Neural cell (in vitro differentiated cells): ENCODE measurements at regions not wholly inside any gene's neighbourhood (a gene's known extent, or its start where the extent isn't known, plus 50 kb on each side); places are given as distances from the start of the nearest gene placed in this dataset.

Source experiments
- CTCF ChIP-seq: fragments of 450-650 bp; IDR thresholded peaks from 2 replicates; pipeline ENCODE4 v1.5.1; 2014; ENCODE audit warnings: antibody characterized with exemption, mild to moderate bottlenecking, moderate library complexity; ENCODE audit not compliant: poor library complexity, severe bottlenecking
- EP300 ChIP-seq: fragments of 450-650 bp; conservative IDR thresholded peaks from 2 replicates; pipeline ENCODE4 v1.6.1; 2014; ENCODE audit warnings: antibody characterized with exemption, mild to moderate bottlenecking, moderate library complexity; ENCODE audit not compliant: poor library complexity, severe bottlenecking
- EZH2 ChIP-seq: fragments of 200-600, 300-800 bp; shearing (Covaris generic), sonication (generic); IDR thresholded peaks from 2 replicates; pipeline ENCODE4 v1.6.1; 2014; ENCODE audit warnings: antibody characterized with exemption, low read length, borderline replicate concordance, mild to moderate bottlenecking; ENCODE audit not compliant: insufficient read depth, poor library complexity, severe bottlenecking
- MXI1 ChIP-seq: fragments of 450-650 bp; conservative IDR thresholded peaks from 2 replicates; pipeline ENCODE4 v1.6.1; 2014; ENCODE audit warnings: antibody characterized with exemption, mild to moderate bottlenecking; ENCODE audit not compliant: poor library complexity, severe bottlenecking
- POLR2AphosphoS5 ChIP-seq: IDR thresholded peaks from 2 replicates; pipeline ENCODE4 v1.6.1; 2012
- REST ChIP-seq: IDR thresholded peaks from 2 replicates; pipeline ENCODE4 v1.6.1; 2012; ENCODE audit warnings: borderline replicate concordance
- TAF1 ChIP-seq: IDR thresholded peaks from 2 replicates; pipeline ENCODE4 v1.6.1; 2012; ENCODE audit warnings: low read depth

GRCh38 chr10:104574427-104574826, 66.7 kb upstream of the SORCS3 start:
- TF ChIP-seq TAF1 (no peak), REST (no peak), CTCF (no peak), MXI1 (no peak), POLR2AphosphoS5 (no peak), EZH2 (no peak), EP300 (no peak)
